Heart right ventricle (tissue), 16 donors: ENCODE measurements at regions not wholly inside any gene's neighbourhood (a gene's known extent, or its start where the extent isn't known, plus 50 kb on each side); places are given as distances from the start of the nearest gene placed in this dataset.

Experiments
- ATAC-seq, 8 donors: fragments of 200-7000 bp; cut with Tn5 transposase; one replicate each; pipeline ENCODE4 v1.9.1; 2020; ENCODE audit warnings: mild to moderate bottlenecking in 8 of 8, moderate library complexity in 8 of 8, moderate number of reproducible peaks in 1 of 8
- DNase-seq, 2 donors: peaks; one replicate each; pipeline ENCODE4 v3.0.0-alpha.2; 2020
- H3K27ac ChIP-seq, 10 donors: fragments of 200-600 bp; sonication (generic) in 2 of 10; one replicate each; pipeline versions ENCODE4 v1.5.0 to v1.8.0; 2020 to 2022; ENCODE audit warnings: mild to moderate bottlenecking in 3 of 10
- H3K27me3 ChIP-seq, 7 donors: fragments of 200-600 bp; one replicate each; pipeline ENCODE4 v1.8.0; 2021 to 2022; ENCODE audit warnings: mild to moderate bottlenecking in 2 of 7
- H3K36me3 ChIP-seq, 9 donors: fragments of 200-600 bp; sonication (generic) in 1 of 9; one replicate each; pipeline versions ENCODE4 v1.5.0 to v1.8.0; 2020 to 2022; ENCODE audit warnings: mild to moderate bottlenecking in 2 of 9
- H3K4me1 ChIP-seq, 9 donors: fragments of 200-600 bp; sonication (generic) in 1 of 9; one replicate each; pipeline versions ENCODE4 v1.5.0 to v1.8.0; 2020 to 2022; ENCODE audit warnings: mild to moderate bottlenecking in 4 of 9
- H3K4me3 ChIP-seq, 10 donors: fragments of 200-600 bp; sonication (generic) in 2 of 10; one replicate each; pipeline versions ENCODE4 v1.5.0 to v1.8.0; 2020 to 2022; ENCODE audit warnings: mild to moderate bottlenecking in 7 of 10, moderate library complexity in 2 of 10
- H3K9me3 ChIP-seq, 11 donors: fragments of 200-600 bp in 10 of 11; sonication (generic) in 2 of 11; one replicate each; pipeline versions ENCODE4 v1.5.0 to v1.8.0; 2013 to 2022; ENCODE audit warnings: mild to moderate bottlenecking in 2 of 11, control low read depth in 1 of 11, moderate library complexity in 1 of 11
- WGBS, 2 donors: extraction: QIAGEN DNeasy Blood & Tissue Kit; methylation state at CpG; one replicate each; pipeline ENCODE4 v1.1.7; 2013; ENCODE audit warnings: inconsistent platforms in 1 of 2; 5-methylcytosine and 5-hydroxymethylcytosine counted together
- intact Hi-C, 10 donors: fragments of 100-400 bp; cut with DNase I; formaldehyde crosslinking; loops; one replicate each; pipeline versions ENCODE4 v1.11.1 to v1.14.2; 2022
- TF ChIP-seq, protein P1 (sequence below), 9 donors: fragments of 200-600 bp; sonication (generic) in 2 of 9; IDR thresholded peaks; one replicate each; pipeline versions ENCODE4 v1.5.0 to v1.8.0; 2021 to 2022; ENCODE audit warnings: antibody characterized with exemption in 9 of 9, mild to moderate bottlenecking in 5 of 9, moderate library complexity in 1 of 9
- donor health status: Arrhythmogenic right ventricular cardiomyopathy.
- donor health status: ischemic (EF 13 %, LVEDD 7.1; RV severe dilation, severe dysfunction).
- donor health status: healthy with polysubstance abuse.
- donor health status: DM: no; HTN: yes; CAD: no.
- donor health status: DM: no; HTN: no; CAD: no.
- donor health status: ischemic (EF 25% LVEDD 6.9; RV normal size, moderate dysfunction).
- donor health status: ischemic (EF 25% LVEDD 5.7; RV mildly dilated, moderate dysfunction).
- donor health status: healthy.
- donor health status: DM: yes; HTN: yes; CAD: no.
- donor health status: Ischemic cardiomyopathy.
- donor health status: ischemic (EF 35%, LVEDD 5.7; RV mildly dilated, moderate dysfunction).
- donor health status: nonischemic (EF 11% LVEDD 7.7; RV severe dilation, severe dysfunction).
- donor health status: DM: yes; HTN: yes; CAD: no.
- donor health status: PGD.
- donor health status: ischemic (EF 29% LVEDD 5.4; RV normal size, mild dysfunction).
- donor health status: nonischemic (EF 23%, LVEDD 6.1; RV moderate dilation, normal function).

DNA sequence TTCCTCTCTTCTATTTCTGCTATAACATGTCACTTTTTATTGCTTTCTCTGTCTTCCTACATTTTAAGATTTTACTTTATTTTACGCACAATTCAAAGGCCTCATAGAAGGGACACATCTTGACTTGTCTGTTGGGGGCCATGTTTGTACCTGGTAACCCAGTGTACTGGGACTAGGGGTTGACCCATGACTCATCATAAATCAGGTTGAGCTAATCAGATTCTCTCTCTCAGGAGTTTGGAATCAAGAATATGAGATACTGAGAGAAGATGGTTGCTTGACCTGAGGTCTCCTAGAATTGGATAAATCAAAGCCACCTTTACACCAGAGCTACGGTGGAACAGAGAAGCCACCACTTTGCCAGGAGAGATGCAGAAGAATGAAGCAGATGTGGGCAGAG is 153.0 kb downstream of the UXS1 start:
- TF ChIP-seq, protein P1, sequence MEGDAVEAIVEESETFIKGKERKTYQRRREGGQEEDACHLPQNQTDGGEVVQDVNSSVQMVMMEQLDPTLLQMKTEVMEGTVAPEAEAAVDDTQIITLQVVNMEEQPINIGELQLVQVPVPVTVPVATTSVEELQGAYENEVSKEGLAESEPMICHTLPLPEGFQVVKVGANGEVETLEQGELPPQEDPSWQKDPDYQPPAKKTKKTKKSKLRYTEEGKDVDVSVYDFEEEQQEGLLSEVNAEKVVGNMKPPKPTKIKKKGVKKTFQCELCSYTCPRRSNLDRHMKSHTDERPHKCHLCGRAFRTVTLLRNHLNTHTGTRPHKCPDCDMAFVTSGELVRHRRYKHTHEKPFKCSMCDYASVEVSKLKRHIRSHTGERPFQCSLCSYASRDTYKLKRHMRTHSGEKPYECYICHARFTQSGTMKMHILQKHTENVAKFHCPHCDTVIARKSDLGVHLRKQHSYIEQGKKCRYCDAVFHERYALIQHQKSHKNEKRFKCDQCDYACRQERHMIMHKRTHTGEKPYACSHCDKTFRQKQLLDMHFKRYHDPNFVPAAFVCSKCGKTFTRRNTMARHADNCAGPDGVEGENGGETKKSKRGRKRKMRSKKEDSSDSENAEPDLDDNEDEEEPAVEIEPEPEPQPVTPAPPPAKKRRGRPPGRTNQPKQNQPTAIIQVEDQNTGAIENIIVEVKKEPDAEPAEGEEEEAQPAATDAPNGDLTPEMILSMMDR (IDR thresholded peaks at IDR 0.05) = no peak
- no peak overlapping the region for H3K4me3 ChIP-seq
- H3K4me1 ChIP-seq = peaks cover 0 to 11% (median 6%) of the 10 kb centered on the region in 9 donors
- WGBS, 2 donors = 96 to 98% methylated on average over 2 of the region's 2 CpGs
- H3K36me3 ChIP-seq = no peaks in the 10 kb centered on the region
- ATAC-seq (no peak), DNase-seq (no peak)
- intact Hi-C loops = no loop called here
- H3K9me3 ChIP-seq = no peaks in the 10 kb centered on the region
- H3K27me3 ChIP-seq = no peaks in the 10 kb centered on the region
- no peak overlapping the region for H3K27ac ChIP-seq

DNA sequence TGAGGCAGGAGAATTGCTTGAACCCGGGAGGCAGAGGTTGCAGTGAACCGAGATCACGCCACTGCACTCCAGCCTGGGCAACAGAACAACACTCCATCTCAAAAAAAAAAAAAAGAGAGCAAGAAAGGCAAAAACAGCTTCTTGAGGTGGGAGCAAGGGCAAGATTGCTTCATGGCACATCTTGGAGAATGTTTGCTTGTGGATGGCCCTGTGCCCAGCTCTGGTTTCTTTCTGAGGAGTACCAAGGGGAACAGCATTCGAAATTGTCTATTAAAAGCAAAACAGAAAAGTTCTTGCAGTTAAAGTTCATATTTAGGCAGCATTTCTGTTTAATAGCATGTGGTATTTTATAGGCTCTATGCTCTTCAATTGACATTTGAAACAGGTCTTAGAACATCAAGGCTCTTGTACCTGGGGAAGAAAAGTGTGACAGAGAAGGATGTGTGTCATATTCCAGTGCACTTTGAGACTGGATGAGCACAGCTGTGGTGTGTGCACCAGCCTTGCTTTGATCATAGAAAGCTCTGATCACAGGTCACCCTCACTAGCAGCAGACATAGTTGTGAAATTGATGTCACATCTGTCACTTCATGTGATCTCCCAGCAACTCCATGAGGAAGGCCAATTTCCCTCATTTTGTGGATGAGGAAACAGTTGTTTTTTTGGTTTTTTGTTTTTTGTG is 154.3 kb downstream of the UXS1 start:
- WGBS, 2 donors = 96% methylated on average over 4 of the region's 4 CpGs

DNA sequence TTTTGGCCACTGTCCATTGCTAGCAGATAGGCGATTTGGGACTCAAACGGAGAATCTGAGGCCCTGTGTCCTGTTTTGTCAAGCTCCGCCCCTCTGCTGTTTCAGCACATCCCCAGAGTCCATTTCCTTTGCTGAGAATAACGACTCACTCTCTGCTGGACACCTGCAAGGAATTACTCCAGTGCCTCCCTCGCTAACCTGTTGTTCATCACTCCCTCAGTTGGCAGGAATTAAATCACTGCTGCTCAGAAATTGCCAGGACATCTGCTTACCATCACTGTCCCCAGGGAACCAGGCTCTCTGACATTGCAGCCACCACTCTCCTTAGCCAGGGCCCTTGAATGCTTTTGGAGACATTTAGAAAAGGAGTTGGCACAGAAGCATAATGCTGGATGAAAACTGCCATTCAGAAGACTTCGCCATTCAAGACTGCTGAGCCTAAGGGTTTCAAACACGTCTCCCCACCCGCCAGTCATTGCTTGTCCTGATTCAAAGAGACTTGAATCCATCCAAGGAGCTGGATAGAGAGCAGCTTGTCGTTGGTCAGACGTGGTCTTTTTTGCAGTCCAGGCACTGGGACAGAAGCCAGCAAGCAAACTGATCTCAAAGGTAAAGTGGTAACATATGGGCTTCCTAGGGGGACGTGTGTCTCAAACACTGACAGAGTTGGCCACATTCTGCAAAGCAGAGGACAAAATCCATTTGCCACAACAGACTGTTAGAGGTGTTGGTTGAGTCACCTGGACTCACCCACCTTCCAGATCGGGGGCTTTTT is 155.3 kb downstream of the UXS1 start:
- ATAC-seq (peak in 4 of 8 donors; percentile 14 to 50 (median 28)), DNase-seq (no peak)
- TF ChIP-seq, protein P1 (IDR thresholded peaks at IDR 0.05) = no peak
- no peaks in the 10 kb centered on the region for H3K27me3 ChIP-seq
- no peak overlapping the region for H3K4me3 ChIP-seq
- no peaks in the 10 kb centered on the region for H3K36me3 ChIP-seq
- peaks cover 0 to 11% (median 6%) of the 10 kb centered on the region in 9 donors for H3K4me1 ChIP-seq
- no peaks in the 10 kb centered on the region for H3K9me3 ChIP-seq
- intact Hi-C loops = loop anchor here in 1 of 10 donors (10.0 kb wide), 1 partner anchor 264 kb away; no protein-coding TSS in a partner anchor
- 48 to 55% methylated on average over 12 of the region's 12 CpGs for WGBS, 2 donors
- H3K27ac ChIP-seq = no peak overlapping the region

More for the DNA sequence above, 154.3 kb downstream of the UXS1 start:
- TF ChIP-seq, protein P1 (IDR thresholded peaks at IDR 0.05) = no peak
- intact Hi-C loops = loop anchor here in 1 of 10 donors (10.0 kb wide), 1 partner anchor 265 kb away; no protein-coding TSS in a partner anchor
- H3K27me3 ChIP-seq = no peaks in the 10 kb centered on the region
- ATAC-seq (no peak), DNase-seq (no peak)
- H3K27ac ChIP-seq = no peak overlapping the region
- H3K9me3 ChIP-seq = no peaks in the 10 kb centered on the region
- H3K4me1 ChIP-seq = peaks cover 0 to 11% (median 6%) of the 10 kb centered on the region in 9 donors
- H3K36me3 ChIP-seq = no peaks in the 10 kb centered on the region
- H3K4me3 ChIP-seq = no peak overlapping the region

- whole genome bisulfite sequencing, 2 donors = 90 to 94% methylated on average over 6 of the region's 6 CpGs
- intact Hi-C loops = loop anchor here in 1 of 10 donors (10.0 kb wide), 1 partner anchor 263 kb away; no protein-coding TSS in a partner anchor
- Histone ChIP-seq H3K4me3 (no peak overlapping the region), H3K36me3 (no peaks in the 10 kb centered on the region), H3K27ac (no peak overlapping the region), H3K27me3 (no peaks in the 10 kb centered on the region), H3K4me1 (peaks cover 0 to 11% (median 6%) of the 10 kb centered on the region in 9 donors), H3K9me3 (peaks cover 0 to 2% (median 0%) of the 10 kb centered on the region in 11 donors)
- no peak for DNase-seq
- TF ChIP-seq, protein P1 (IDR thresholded peaks at IDR 0.05) = no peak
- ATAC-seq = no peak
These were observed 156.2 kb downstream of the UXS1 start for GRCh38 chr2:106037932-106038331.
